Fibroblast of pulmonary artery (primary cell): ENCODE measurements at regions not wholly inside any gene's neighbourhood (a gene's known extent, or its start where the extent isn't known, plus 50 kb on each side); places are given as distances from the start of the nearest gene placed in this dataset.
A peak's percentile ranks its signal among the peaks of the same experiment; 100 is the strongest.
"Not testable (repeated sequence)": the region's sequence is repeated elsewhere in the genome, so short reads cannot be mapped to it uniquely, and the experiment has no call there.

Experiments used
- DNase-seq: peaks from one replicate; pipeline ENCODE4 v3.0.0-alpha.2; 2010; ENCODE audit warnings: low read depth
- H3K4me3 ChIP-seq: replicated peaks from 2 replicates; pipeline ENCODE4 v1.5.1; 2011; ENCODE audit warnings: low read depth, mild to moderate bottlenecking, control low read depth, low read length, moderate library complexity
- TF ChIP-seq, protein P1 (sequence below): IDR thresholded peaks from 2 replicates; pipeline ENCODE4 v1.5.1; 2011; ENCODE audit warnings: mild to moderate bottlenecking, control low read depth, low read length, inconsistent platforms; ENCODE audit errors: missing control alignments

DNA sequence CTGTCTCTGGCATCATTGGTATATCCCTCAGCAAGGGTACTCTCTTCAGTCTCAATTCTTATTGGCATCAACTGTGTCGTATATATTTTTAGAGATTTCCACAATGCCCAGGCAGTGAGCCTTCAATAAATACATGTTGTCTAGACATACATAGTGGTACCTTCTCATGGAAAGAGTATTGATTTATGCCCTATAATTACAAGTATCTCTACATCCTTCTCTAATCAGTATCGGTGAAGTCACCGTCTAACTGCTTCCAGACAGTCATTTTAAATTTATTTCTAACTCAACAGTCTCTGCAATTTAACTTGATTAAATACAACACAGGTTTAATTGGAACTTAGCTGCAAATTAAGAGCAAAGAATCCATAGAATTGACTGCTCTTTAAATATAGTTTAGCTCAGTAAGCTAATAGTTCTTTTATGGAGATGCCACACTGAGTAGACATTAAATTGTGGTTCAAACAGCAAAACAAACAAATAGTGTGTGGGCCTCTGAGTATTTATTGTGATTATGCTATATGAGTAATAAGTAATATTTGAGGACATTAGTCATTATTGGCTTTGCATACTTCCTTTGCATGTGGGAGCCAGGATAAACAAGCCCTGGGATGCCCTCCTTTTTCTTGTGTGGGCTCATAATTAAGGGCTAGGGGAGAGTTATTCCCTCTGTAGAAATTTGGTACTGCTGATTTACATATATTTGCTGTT is 126.9 kb upstream of the DUSP10 start:
- TF ChIP-seq, protein P1, sequence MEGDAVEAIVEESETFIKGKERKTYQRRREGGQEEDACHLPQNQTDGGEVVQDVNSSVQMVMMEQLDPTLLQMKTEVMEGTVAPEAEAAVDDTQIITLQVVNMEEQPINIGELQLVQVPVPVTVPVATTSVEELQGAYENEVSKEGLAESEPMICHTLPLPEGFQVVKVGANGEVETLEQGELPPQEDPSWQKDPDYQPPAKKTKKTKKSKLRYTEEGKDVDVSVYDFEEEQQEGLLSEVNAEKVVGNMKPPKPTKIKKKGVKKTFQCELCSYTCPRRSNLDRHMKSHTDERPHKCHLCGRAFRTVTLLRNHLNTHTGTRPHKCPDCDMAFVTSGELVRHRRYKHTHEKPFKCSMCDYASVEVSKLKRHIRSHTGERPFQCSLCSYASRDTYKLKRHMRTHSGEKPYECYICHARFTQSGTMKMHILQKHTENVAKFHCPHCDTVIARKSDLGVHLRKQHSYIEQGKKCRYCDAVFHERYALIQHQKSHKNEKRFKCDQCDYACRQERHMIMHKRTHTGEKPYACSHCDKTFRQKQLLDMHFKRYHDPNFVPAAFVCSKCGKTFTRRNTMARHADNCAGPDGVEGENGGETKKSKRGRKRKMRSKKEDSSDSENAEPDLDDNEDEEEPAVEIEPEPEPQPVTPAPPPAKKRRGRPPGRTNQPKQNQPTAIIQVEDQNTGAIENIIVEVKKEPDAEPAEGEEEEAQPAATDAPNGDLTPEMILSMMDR, result no peak
- no peak overlapping the region for H3K4me3 ChIP-seq
- DNase-seq, result peak; percentile 70

DNA sequence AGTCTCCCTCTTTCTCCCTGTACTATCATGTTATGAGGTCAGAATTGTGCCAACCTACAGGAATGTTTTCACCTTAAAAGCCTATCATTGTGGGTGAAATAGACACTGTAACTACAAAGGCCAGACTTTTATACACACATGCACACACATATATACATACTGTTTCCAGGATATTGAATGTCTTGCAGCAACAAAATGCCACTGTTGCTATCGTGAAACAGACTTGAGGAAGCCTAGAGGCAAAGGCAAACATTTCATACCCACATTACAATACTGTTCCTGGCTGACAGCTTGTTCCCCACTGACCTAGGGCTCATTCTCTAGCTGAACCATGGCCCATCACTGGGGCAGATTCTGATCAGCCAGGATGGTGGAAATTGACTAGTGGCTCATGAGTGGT is 125.1 kb upstream of the DUSP10 start:
- DNase-seq, result no peak
- TF ChIP-seq, protein P1, result no peak
- no peak overlapping the region for H3K4me3 ChIP-seq

DNA sequence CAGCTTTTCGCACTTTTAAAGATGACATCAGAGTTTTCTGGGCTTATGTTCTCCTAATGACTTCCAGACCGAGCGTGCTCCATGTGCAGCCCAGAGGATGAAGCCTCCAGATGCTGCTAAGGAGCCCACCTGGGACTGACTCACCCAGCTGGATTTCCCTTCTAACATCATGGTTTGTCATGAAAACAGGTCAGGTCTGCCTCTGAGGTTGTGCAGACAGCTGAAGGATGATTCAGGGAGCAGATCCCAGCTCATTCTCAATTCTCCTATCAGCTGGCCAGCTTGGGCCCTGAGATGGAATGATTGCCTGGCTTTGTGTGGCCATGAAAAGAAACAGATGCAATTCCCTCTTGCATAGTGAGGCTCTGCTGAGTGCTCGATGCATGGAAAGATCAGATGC is 123.9 kb upstream of the DUSP10 start:
- no peak overlapping the region for H3K4me3 ChIP-seq
- TF ChIP-seq, protein P1, result no peak
- no peak for DNase-seq

DNA sequence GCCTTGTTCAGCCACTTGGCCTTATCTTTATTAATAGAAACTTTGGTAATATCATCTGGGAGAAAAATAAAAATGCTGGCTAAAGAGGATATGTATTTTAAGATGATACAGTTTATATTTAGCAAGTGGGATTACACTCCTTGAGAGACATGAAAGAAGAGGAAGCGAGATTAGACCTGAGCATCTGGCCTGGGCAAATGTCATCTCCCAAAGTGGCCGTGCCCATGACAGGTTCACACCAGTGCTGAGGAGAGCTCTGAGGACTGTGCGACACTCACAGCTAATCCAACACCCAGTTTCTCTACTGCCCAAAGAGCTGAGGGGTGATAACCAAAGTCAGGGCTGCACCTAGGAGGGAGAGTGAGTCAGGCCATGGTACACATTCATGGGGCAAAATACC is 121.7 kb upstream of the DUSP10 start:
- DNase-seq, result no peak
- TF ChIP-seq, protein P1, result no peak
- no peak overlapping the region for H3K4me3 ChIP-seq

DNA sequence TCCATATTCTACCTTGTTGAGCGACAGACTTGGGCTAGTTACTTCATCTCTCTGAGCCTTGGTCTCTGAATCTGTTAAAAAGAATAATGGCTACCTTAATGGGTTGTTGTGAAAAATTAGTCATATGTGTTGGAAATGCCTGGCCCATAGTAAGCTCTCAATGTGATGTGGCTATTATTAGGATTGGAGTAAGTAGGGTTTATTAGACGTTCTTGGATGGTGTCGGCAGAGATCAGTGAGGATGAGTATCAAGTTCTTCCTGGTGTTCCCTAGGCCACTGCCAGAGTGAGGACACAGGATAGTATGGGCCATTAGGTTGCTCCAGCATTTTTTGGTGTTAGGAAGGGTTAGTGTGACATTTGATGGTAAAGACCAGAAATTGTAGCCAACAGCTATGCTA is 121.1 kb upstream of the DUSP10 start:
- no peak for DNase-seq
- H3K4me3 ChIP-seq, result no peak overlapping the region
- TF ChIP-seq, protein P1, result no peak

DNA sequence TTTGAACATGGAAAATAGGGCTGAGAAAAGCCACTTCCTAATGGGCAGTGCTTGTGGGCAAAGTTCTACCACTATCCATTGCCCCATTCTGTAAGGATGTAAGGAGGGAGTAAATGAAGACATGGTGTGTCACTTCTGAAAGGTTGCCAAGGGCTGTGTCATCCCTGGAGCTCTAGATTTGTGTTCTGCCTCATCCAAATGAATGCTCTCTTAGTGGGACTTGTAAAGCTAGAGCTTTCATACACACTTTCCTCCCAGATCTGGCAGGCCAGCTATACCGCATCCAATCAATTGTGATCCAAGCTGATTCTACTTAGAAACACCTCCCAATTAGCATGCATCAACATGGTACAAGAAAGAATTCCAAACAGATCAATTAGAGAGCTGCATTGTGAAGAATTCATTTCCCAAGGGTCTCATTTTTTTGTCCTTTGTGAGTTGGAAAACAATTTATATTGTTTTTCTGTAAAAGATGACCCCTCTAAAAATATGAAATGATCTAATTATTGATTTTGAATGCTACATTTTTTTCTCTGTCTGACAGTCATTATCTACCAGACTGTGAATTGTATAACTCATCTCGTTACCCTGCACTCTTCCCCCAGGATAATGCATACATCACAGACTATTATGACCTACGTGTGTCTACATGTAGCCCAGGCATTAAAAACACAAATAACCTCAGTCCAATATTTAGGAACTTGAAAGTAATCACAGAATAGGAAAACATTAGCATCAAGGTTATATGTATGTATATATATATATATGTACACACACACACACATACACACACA is 117.1 kb upstream of the DUSP10 start:
- DNase-seq, result peak; percentile 53
- TF ChIP-seq, protein P1, result no peak
- H3K4me3 ChIP-seq, result no peak overlapping the region

DNA sequence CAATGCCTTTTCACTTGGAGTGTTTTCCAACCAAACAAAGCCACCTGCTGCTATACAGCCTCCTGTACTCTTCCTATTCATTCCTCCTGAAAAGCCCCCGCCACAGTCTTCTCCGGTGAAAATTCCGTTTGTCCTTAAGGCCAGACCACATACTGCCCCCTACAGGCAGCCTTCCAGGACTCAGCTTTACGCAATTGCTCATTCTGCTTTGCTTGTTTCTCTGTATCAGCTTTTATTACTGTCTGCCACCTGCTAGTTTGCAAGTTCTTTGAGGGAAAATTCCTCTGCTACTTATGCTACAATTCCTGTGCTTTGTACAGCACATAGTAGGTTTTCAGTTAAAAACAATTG is 115.2 kb upstream of the DUSP10 start:
- DNase-seq, H3K4me3 ChIP-seq: not testable (repeated sequence)
